HG03432 (cell line): ENCODE measurements at regions not wholly inside any gene's neighbourhood (a gene's known extent, or its start where the extent isn't known, plus 50 kb on each side); places are given as distances from the start of the nearest gene placed in this dataset.

Source experiments
- ATAC-seq: cut with Tn5 transposase; IDR thresholded peaks from one replicate; pipeline ENCODE4 v1.9.1; 2021; ENCODE audit warnings: mild to moderate bottlenecking, moderate library complexity; ENCODE audit not compliant: unreplicated experiment

DNA sequence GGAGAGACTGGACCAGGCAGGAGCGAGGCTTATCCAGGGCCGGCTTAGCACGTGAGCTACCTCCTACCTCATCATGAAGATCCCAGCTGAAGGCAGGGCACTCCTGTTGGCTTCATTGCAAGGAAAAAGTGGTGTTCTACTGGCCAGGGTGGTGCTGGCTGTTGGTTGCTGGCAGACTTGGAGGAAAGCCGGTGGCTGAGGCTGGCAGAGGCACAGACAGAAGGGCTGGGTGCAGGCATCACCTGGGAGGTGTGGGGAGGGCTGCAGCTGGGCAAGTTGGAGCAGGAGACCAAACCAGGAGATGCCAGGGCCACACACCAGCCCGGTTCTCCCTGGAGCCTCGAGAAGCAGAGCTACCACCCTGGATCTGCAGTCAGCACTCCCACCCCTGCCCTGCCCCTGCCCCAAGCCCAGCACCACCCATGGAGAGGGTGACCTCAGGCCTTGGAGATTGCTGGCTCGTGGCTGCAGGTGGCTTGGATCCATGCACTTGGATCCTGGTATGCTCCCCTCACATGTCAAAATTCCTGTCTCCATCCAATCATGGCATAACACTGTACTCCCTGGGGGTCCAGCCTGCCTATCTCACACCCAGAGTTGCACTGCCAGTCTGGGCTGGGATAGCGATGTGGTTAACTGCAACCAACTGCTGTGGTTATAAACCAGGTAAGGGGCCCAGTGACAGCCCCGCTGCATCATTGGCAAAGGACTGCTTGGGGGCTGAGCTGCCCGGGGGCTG is 49.7 kb downstream of the GLI2 start:
- no peak for ATAC-seq

DNA sequence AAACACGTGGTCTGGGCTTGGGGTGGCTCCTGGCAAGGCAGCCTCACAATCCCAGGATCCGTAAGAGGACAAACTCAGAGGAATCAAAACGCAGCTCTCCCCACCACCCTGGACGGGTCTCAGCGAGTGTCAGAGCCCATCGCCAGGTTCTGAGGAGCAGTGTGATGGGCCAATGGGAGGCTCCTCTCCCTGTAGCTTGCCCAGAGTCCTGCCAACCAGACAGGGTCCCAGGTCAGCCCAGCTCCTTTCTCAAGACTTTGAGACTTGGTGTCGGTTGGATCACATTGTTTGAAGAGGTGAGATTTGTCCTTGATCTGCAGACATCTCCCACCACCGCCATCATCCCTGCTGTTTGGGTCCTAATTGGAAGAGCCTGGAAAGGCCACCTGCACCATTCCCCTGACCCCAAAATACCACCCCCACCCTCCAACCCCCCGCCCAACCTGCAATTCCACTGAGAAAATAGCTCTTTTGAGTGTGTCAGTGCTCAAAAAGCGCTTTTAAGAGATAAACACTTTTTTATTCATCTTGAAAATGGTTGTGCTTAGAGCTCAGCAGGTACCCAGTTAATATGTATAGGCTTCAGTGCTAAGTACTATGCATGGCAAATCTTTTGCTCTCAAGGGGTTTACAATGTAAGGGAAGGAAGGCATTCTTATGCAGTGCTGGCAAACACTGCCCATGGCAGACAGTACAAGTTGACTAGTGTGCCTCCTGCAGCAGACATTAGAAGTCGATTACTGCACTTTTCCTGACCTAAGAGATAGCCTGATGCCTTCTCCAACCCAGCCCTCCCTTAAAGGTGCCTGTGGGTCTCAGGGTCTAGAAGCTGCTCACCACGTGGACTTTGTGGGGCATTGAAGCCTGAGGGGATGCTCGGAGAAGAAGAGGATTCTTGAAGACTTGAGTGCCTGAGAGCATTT is 50.6 kb downstream of the GLI2 start:
- no peak for ATAC-seq

DNA sequence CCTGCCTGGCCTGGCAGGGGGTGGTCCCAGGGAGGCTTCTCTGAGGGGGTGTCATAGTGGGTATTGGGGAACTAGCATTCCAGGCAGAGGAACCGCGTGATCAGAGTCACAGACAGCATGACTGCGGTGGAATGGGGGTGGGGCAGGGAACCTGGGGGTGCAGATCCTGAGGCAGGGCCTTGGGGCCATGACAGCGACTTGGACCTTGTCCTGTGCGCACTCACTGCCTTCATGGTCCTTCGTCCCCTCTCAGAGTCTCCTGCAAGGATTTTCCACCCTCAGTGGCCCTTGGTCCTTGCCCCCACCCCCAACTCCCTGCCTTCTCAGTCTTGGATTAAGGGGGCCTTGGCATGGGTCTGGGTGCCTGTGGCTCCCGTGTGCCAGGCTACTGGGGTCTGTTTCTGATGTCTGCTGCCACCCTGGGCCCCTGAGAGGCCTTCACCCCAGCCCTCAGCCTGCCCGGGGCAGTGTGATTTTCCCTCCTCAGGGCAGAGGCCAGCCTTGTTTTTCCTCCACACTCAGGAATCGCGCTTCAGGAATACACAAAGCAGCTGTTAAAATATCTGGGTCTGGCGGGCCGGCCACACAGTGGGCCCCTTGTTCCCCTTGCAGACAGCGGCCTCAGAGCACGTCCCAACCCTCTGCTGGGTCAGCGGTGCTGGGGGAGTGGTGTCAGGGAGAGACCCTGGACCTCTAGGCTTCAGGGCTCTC is 51.6 kb downstream of the GLI2 start:
- ATAC-seq, result no peak

DNA sequence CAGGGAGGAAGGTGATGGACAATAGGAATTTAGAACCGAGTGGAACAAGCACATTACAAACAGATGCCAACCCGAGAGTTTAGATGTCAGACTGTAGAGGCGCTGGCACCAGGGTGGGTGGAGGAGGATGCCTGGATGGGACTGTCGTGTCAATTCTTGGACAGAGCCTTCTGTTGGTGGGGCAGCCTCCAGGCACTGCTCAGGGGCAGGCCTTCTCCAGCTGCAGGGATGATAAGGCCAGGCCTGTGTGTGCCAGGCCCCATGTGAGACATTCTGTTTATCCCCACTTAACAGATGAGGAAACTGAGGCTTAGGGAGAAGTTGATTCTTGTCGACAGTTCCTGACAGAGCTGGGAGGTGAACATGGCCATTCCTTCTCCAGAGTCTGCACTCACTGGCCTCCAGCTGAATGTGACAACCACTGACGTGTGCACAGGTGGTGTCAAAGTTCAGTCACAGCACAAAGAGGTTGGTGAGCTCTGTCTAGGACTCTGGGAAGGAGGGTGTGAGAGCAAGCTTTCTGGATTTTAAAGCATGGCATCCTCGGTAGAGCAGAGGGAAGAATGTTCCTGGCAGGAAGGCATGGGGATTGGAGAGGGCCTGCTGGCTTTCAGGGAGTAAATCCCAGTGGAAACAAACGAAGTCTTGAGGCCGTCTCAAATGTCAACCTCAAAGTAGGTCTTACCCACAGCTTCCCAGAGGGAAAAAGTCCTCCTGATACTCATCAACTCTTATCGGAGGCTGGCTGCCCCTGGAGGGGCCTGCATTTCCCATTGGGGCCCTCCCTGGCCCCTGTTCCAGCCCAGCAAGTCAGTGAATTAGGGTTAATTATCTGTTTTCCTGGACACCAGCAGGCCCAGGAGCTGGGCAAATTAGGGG is 52.4 kb downstream of the GLI2 start:
- no peak for ATAC-seq

DNA sequence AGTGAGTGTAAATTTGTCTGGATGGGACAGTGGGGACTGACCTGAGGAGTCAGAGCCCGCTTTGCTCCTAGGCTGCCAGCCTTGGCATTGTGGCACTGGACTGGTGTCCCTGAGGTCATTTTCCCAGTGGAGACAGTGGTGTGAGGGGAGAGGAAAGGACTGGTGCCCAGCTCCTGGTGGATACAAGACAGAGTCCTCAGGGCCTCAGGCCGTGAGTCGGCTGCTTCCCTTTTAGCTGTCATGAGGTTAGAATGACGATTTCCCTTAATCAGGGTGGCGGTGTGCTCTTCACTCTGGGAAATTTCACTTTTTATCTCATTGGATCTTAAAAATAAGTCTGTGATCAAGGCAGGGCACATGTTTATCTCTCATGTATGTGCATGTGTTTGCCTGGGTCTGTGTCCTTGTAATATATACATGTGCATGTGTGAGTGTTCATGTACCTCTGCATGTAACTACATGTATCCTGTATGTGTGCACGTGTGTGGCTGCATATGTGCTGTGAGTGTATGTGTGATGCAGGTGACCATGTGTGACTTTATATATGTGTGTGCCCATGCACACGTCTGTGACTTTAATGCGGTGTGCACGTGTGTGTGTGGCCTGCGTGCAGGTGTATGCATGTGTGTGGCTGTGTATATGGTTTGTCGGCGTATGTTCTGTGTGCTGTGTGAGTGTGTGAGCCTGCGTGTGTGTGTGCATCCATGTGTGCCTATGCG is 55.7 kb downstream of the GLI2 start:
- ATAC-seq, result no peak

DNA sequence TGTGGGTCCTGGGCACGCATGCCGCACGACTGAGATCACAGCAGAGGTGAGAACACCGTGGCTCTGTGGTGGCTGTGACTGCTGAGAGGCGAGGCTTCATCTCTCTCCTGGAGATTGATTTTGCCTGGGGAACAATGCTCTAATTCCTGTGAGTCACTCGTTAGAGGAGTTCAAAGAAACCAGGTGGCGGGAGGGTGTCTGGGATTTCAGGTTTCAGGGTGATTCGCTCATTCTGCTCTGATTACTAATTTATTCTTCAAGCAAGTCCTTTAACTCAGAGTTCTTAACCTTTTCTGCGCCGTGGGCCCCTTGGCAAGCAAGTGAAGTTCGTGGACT is 56.3 kb downstream of the GLI2 start:
- ATAC-seq, result no peak

DNA sequence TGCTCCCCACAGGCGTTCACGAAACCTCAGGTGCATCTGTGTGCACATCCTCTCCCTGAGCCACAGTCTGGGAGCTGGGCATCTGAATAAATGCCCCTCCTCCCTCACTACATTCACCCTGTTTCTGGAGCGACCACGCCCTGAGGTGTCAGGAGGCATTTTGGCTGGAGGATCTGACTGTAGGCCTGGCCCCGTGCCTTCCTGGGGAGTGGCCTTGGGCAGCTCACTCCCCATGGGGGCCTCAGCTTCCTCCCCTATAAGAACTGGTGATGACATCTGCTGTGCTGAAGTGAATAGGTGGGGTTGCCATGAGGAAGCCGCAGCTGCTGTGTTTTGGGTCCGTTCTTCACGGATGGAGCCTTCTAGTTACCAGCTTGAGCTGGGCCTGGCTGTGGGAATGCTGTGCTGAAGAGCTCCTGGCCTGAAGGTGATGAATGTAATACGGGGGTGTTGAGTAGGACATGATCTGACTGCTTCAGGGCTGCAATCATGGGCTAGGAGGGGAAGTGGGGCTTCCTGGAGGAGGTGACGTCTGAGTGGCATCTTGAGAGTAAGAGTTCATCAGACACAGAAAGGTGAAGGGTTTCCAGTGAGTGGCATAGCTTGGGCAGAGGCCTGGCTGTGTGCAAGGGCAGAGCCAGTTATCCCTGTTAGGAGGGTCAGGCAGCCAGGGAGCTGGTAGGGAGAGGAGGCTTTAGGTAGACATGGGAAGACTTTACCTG is 58.2 kb downstream of the GLI2 start:
- ATAC-seq, result no peak

DNA sequence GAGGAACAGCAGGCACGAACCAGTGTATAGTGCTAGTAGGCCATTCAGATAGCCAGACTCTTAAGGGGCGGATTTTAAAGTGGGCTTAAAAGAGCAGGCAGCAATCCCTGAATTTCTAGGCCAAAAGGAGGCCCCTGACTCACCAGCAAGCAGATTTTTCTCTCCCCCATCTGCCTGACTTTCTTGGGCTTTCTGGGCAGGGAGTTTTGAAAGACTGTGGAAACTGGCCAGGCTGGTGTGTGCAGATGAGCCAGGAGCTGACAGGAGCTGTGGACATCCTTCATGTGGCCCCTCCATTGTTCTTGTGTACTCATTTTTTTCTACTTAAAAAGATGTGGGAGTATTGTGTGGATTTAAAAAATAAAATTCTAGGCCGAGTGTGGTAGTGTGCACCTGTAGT is 59.0 kb downstream of the GLI2 start:
- ATAC-seq, result no peak

DNA sequence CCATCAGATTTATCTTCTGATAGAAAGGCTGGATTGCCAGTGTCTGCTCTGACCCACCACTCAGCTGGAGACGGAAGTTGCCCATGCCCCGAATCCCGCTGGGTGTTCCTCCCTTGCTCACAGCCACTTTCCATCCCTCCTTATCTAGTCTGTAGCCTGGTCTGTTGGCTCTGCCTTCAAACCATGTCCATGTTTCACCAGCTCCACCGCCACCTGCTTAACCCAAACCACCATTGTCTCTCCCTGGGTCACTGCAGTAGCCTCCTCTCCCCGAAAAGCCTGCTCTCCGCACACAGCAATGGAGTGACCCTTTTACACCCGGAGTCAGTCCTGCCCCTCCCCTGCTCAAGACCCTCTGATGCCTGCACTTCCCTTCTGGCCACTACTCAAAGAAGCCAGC is 60.4 kb downstream of the GLI2 start:
- no peak for ATAC-seq

DNA sequence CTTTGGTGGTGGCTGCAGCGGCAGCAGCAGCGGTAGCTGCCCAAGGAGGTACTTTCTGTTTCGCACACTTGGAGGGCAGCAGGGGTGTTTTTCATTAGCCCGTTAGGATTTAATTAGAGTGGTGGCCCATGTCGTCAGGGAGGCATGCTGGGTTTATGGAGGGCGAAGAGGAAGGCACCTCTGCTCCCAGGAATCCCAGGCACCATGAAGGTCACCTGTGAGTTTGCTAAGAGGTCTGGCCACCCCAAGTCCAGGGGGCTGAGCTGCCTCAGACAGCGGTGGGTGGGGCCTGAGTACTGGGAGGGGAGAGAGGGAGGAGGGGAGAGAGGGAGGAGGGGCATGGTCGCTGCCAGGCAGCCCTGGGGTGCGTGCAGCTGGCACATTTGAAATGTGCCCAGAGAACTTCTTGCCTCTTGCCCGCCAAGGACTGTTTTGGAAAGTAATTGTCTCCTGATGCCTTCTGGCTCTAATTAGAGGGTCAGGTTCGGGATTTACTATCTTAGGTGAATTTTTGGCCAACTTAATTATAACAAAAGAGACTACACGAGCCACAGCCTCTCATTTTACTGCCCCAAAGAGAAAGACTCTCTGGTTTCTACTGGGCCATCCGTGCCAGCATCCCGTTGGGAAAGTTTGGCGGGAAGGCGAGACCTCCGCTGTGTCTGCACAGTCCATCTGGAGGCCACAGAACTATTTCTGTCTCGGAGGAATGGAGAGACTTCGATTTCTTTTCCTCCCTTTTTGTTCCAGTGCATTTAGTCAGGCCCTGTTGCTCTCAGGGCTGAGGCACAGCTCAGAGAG is 62.0 kb downstream of the GLI2 start:
- ATAC-seq, result no peak

DNA sequence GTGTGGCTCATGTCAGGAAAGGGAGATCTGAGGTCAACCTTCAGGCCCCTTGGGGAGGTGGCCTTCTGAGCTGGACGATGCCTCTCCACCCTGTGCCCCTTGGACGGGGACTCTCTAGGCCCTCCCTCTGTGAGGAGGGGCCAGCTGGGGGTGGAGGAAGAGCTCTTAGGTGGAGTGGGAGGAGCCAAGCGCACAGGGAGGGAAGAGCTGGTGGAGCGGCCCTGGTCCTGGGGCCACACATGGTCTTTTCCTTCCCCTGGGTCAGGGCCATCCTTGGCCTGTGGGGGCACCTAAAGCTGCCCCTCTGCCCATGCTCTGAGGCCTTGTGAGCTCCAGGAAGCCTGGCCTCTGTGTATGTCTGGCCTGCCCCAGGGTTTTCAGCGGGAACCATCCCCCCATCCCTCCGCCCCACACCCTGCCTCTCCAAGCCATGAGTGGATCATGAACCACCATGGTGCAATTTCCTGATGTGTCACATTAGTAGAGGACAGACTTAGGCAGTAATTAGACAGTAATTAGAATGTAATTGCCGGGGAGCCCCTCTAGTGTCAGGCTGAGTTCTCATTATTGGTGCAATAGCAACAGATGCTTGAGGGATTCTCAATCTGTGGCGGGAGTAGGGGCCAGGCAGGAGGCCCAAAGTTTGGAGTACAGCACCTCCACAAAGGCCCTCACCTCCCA is 63.0 kb downstream of the GLI2 start:
- no peak for ATAC-seq

DNA sequence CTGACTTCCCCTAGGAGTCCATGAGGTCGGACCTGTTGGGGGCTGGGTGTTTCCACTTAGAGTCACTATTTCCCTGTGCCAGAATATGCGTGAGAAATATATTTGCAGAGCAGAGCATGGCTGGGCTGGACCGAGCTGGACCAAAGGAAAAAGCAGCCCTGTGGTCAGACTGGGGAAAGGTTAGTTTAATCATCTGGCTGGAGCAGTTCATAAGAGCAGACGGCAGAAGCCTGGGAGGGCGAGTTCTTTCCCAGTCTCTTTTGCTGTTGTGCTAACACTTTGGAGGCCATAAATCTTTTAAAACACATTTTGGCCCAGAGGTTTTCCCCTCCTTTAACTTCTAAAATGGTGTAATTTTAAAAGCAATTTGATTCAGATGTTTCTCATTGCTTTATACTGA is 66.5 kb downstream of the GLI2 start:
- ATAC-seq, result no peak

DNA sequence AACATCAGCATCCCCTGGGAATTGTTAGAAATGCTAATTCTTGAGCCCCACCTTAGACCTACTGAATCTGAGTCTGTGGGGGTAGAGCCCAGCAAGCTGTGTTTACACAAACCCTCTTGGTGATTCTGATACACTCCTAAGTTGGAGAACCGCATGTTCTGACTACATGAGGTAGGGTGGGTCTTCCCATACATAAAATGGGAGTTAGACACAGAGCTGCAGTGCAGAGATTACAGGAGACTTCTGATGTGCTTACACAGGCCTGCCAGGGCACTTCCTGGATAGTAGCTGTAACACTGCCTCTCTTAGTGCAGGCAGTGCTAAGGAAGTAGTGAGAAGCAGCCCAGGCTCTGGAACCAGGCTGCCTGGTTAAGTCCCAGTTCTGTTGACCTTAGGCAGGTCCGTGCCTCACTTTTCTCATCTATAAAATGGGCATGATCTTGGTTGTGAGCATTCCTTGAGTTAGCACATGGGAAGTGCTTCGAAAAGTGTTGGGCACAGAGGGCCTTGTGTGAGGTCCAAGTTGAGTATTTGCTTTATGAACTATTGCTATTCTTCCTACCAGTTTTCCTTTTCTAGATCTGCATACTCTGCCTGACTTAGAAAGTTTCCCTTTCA is 67.3 kb downstream of the GLI2 start:
- no peak for ATAC-seq

DNA sequence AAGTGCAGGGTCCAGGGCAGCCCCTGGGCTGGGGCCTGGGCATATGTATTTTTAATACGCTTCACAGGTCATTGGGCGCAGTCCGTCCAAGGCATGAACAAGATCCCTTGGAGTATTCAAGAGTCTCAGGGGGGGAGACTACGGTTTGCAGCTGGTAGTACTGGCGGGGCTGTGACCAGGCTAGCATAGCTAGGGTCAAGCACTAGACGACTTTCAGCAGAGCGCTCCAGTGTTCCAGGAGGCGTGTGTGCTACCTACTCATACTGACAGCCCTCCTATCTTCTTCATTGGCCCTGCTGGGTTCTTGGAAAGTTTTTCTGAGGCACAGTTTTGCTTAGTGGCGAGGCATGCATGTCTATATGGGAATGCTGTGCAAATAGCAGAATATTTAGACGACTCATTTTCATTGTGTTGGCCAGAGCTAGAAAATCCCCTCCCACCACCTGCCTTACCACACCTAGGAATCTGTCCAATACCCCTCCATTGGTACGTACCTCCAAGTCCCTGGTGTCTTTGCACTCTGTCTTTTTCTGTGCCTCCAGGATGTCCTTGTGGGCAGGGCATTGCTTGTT is 68.2 kb downstream of the GLI2 start:
- no peak for ATAC-seq

DNA sequence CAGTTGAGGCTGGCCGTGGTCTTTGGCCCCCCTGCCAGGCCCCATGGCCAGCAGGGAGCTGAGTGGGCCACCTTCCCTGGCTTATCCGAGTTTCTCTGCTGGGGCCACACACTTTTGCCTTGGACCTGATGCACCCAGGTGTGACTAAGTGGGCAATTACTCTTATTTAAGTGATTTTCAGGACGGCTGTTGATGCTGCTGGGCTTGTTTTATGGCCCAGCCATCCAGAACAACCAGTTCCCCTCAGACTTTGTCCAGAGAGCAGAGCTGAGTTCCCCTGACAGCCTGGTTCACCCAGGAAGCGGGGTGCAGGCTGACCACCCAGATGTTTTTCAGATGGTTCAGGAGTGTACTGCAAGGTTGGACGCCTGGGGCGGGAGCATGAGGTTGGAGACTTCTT is 68.8 kb downstream of the GLI2 start:
- no peak for ATAC-seq

DNA sequence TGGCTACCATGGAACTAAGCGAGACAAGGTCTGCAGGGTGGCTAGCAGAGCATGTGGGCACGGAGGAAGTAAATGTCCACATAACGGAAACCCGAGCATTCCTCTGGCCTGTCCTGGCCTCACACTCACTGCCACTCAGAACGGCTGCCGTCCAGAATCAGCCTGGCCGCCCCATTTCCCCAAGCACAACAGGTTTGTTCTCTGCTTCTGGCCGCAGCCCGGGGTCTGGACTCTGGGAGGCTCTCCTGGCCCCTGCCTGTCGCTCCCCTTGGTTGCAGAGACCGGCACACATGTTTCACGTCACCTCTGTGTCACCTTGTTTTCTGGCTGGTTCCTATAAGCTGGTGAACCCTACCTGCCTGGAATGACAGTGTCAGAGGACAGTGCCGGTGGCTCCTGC is 69.3 kb downstream of the GLI2 start:
- ATAC-seq, result no peak

DNA sequence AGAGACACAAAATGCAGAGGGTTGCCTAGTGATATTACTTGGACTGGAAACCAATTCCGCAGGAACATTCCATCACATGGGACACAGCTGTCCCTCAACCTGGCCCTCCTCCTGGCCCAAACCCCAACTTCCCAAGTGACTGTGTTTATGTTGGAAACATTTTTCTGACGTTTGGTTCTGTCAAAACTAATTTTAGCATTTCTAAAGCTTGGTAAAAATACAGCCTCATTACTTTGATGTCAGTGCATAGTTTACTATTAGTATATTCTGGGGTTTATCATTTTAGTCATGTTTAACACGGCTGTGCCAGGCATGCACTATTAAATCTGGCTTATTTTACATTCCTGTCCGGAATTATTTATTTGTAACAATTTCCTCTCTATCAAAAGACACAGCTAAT is 69.9 kb downstream of the GLI2 start:
- ATAC-seq, result no peak
